ENCODE measurements at regions not wholly inside any gene's neighbourhood (a gene's known extent, or its start where the extent isn't known, plus 50 kb on each side); places are given as distances from the start of the nearest gene placed in this dataset.

DNA sequence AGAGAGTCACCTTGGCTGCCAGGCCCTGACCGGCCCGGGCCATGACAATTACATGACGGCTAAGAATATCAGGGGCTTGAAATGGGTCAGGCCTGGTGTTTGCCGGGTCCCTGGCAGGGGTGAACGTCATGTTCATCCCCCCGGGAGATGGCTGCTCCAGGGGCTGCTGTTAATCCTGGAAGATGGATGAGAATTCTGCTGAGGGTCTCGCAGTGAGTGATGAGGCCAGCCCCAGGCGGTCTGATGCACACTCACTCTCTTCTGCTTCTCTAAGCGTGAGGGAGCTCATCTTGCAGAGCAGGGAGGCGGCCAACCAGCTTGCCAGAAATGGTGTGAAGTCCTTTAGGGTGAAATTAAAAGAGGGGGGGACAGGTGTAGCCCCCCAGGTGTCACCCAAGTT is 101.3 kb upstream of the ANO1 start:
- DNase-seq = no peak

- DNase-seq = no peak
Observed at GRCh38 chr11:69977951-69978350, 100.2 kb upstream of the ANO1 start.

DNA sequence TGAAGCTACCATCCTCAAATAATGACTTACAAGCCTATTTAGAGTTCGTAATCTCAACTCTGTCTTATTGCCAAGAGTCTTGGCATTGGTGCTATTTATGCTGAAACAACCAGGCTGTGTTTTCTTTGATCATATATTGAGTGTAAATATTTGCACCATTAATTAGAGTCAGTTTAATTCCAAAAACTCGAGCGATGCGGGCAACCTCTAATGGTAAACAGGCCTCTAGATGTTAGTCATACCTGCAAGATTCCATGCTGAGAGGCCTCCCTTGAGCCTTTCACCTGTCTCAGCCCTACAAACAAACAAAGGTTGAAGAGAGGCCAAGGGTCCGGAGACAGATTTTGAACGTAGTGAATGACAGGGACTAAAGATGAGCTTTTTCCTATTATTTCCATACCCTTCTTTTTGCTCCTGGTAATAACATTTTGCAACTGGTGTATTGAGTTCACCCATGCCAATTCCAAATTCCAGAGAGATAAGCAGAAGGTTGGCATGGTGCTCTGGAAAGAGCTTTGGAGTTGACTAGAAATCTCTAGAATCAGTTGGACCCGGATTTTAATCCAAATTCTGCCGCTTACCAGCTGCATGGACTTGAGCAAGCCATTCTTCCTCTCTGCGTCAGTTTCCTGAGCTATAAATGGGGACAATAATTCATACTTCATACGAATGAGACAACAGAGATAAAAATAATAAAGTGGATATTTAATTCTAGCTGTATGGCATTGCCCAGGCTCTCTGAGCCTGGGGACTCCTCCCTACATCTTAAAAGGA is 99.1 kb upstream of the ANO1 start:
- DNase-seq = no peak

DNA sequence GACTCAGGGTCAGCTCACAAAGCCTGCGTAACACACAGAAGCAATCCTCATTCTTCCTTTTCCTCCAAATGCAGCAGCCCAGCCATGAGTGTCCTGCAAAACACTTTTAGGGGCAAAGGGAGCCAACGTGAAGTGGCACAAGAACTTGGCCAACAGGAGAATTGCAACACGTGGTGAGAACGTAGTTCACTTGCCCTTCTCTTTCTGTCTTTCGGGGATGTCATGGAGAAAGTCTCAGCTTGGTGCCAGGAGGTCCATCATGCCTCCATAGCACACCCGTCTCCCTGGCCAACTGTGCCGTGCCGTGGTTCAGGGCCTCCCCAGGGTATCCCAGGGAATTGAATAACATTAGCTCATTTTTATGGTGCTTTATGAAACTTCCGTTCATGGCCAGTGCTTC is 98.5 kb upstream of the ANO1 start:
- no peak for DNase-seq

GRCh38 chr11:69981119-69981784 is 96.9 kb upstream of the ANO1 start:
- DNase-seq = peak; percentile 48

DNA sequence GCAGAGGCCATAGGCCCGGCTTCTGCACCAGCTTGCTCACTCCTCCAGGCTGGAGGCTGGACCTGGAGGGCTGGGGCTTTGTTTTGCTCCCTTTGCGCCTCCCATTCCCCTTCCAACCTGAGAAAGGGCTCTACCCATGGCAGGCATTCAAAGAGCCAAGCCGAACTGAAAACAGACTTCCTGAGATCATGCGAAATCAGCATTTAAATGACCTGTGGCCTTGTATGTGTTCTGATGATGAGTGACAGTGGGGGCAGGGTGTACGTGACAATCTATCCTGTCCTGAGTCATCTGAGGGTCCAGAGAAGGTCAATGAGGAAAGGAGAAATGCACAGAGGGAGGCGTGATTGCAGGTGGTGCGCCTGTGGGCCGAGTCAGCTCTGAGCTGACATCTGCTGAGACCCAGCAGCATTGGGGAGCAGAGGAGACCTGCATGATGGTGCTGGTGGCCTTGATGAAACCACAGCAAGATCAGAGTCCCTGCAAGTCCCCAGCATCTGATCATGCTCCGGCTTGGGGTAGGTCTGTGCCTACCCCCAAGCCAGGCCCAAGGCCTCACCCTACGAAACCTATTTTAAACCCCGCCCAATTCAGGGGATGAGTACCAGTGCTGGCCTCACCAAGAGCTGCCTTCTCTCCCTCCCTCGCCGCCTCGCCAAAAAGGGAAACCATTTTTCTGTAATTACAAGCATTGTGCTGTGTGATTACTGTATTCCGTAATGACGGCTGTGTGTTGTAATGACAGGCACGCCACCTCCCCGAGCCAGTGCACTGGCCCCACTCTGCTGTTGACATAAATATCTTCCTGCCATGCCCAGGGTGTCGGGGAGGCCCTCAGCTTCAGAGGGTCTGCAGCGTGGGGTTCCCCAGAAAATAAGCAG is 95.2 kb upstream of the ANO1 start:
- no peak for DNase-seq

DNA sequence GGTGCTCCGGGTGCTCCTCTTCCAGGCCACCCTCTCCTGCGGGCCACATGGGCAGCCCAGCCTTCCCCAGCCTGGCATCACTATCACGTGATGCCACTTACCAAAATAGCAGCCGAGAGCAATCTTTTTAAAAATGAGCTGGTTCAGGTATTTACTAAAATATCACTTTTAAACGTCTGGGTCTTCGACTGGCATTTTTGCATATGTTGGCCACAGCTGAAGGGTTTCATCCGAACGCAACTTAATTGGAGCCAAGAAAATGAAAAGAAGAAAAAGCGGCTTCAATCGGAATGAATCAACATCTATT is 94.6 kb upstream of the ANO1 start:
- DNase-seq = no peak

- no peak for DNase-seq
Observed at GRCh38 chr11:69983897-69984438, 94.1 kb upstream of the ANO1 start.

- DNase-seq = no peak
Observed at GRCh38 chr11:69984457-69985261, 93.5 kb upstream of the ANO1 start.

GRCh38 chr11:69985331-69985640 is 92.8 kb upstream of the ANO1 start:
- no peak for DNase-seq

GRCh38 chr11:69985641-69986439 is 92.3 kb upstream of the ANO1 start:
- no peak for DNase-seq

- no peak for DNase-seq
Observed at GRCh38 chr11:69986440-69986787, 91.7 kb upstream of the ANO1 start.

DNA sequence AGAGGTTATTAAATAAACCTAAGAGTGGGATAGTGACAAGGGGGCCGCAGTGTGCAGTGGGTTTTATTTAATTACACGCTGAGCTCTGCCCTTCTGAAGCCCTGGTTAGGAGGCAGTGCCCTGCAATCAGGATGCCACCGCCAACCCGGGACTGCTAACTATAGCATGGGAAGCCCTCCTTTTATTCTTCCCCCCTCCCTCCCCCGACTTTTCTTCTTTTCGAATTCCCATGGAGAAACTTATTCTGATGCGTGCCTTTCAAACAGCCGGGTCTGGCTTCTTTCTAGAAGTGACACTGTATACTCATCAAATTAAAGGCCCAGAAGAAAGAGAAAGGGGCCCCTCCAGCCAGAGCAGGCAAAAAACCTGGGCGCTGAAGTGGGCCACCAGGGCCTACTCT is 91.3 kb upstream of the ANO1 start:
- peak; percentile 48 for DNase-seq

DNA sequence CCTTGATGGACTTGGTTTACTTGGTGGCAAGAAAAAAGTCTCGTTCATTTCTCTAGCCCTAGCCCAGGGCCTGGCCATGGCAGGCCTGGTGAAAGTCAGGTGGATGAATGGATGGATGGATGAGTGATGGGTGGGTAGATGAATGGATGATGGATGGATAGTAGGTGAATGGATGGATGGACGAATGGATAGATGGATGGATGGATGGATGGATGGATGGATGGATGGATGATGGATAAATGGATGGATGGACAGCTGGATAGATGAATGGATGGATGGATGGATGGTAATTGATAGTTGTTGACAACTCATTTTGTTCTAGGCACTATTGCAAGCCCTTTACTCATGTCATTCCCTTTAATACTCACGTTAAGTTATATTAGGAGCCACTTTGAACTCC is 86.1 kb upstream of the ANO1 start:
- no peak for DNase-seq

DNA sequence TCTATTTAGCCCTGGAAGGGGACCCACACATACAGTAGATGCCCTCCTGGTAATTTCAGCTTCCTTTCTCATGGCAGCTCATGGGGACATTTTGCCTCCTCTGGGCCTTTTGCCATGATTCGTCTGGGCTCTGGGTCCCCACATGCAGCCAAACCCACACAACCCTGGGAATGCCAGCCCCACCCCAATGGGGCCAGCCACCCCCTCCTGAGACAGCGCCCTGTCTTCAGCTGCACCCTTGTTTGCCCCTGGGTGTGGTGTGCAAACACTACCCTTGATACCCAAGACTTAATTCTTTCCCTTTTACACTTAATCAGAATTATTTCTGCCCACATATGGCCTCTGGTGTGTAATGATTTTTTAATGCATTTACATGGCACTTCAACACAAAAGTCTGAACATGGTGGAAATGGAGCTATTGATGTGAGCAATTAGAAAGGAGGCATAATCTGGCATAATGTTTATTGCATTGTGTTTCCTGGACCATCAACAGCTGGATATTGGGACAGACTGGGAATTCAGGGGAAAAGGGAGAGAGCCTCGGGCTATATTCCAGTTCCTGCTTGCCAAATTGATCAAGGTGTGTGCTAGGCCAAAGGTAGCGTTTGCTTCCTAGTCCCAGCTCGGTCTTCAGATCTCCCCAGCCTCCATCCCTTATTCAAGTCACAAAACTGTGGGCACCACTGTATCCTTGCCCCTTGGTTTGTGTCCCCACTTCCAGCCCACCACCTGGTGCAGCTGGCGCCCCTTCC is 85.0 kb upstream of the ANO1 start:
- no peak for DNase-seq

- DNase-seq = no peak
Observed at GRCh38 chr11:69994810-69995209, 83.3 kb upstream of the ANO1 start.

- no peak for DNase-seq
Observed at GRCh38 chr11:69995697-69996096, 82.4 kb upstream of the ANO1 start.

DNA sequence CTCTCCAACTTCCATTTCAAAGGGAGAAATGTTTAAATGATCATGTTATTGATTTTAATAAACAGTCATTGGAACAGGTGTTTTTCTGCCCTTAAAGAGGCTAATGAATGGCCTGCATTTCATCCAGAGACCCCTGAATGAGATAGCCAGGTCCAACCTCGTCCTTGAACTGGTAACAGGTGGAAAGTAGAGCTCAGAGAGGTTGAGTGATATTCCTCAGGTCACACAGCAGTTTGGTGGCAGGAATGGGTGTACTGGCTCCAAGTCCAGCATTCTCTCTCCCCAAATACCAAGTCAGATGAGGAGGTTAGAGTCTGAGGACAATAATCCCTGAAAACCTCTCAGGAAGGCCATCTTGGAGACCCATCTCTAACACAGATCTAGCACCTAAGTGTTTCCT is 81.7 kb upstream of the ANO1 start:
- no peak for DNase-seq

GRCh38 chr11:69997352-69997751 is 80.8 kb upstream of the ANO1 start:
- no peak for DNase-seq

GRCh38 chr11:69999721-70000120 is 78.4 kb upstream of the ANO1 start:
- DNase-seq = no peak

DNA sequence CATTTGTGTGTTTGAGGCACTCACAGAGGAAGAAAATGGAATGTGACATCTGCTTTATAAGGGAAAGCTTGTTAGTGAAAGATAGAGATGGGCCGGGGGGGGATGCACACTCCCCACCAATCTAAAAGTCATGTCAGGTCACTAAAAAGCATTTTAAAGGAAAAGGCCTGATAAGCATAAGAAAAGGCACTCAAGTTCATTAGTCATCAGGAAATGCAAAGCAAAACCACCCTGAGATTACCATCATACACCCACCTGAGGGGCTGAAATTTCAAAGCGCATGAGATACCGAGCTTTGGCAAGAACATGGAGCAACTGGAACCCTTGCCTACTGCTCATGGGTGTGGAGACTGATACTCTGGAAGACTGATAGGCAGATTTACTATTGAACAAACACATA is 77.9 kb upstream of the ANO1 start:
- no peak for DNase-seq
